ENCODE measurements at regions not wholly inside any gene's neighbourhood (a gene's known extent, or its start where the extent isn't known, plus 50 kb on each side); places are given as distances from the start of the nearest gene placed in this dataset.

- TF ChIP-seq POLR2AphosphoS5 (IDR thresholded peaks at IDR 0.05; ENCODE audit: low read depth, low read length), result no peak
- no peak for TF ChIP-seq ZNF274 (IDR thresholded peaks at IDR 0.05; ENCODE audit: borderline replicate concordance, extremely low read depth, low read length)
Measured at GRCh38 chr7:46955531-46955930, 626.4 kb downstream of the TNS3 start (continued).

All from H1 (cell line).